GM23248 (cell line): ENCODE measurements at regions not wholly inside any gene's neighbourhood (a gene's known extent, or its start where the extent isn't known, plus 50 kb on each side); places are given as distances from the start of the nearest gene placed in this dataset.

ENCODE experiments used
- EZH2 ChIP-seq: fragments of 200-600 bp; sonication (generic); IDR thresholded peaks from 2 replicates; pipeline ENCODE4 v1.6.1; 2018; ENCODE audit warnings: antibody characterized with exemption, mild to moderate bottlenecking; ENCODE audit not compliant: insufficient read depth, poor library complexity, severe bottlenecking
- EZH2phosphoT487 ChIP-seq: fragments of 200-600 bp; sonication (generic); IDR thresholded peaks from 2 replicates; pipeline ENCODE4 v1.6.1; 2018; ENCODE audit warnings: antibody characterized with exemption, moderate library complexity, mild to moderate bottlenecking, low read depth; ENCODE audit not compliant: insufficient read depth

GRCh38 chr6:44045672-44046015 lies 81.6 kb downstream of the MRPL14 start:
- TF ChIP-seq EZH2phosphoT487 = no peak
- TF ChIP-seq EZH2 = no peak
